ENCODE measurements at regions not wholly inside any gene's neighbourhood (a gene's known extent, or its start where the extent isn't known, plus 50 kb on each side); places are given as distances from the start of the nearest gene placed in this dataset.

GRCh38 chr9:8157683-8158324 lies 358.2 kb upstream of the DMAC1 start:
- Histone ChIP-seq H3K4me3 (replicated peaks in 1 of 3; ENCODE audit: insufficient read depth in 1 of 3, low read depth in 2 of 3, low read length in 3 of 3) (no peak overlapping the region), H3K9ac (ENCODE audit: insufficient read depth, low read depth, low read length) (no peak overlapping the region), H3K27me3 (ENCODE audit: control insufficient read depth in 1 of 2, insufficient read depth in 2 of 2, low read length in 2 of 2) (no peaks in the 10 kb centered on the region), H3K36me3 (replicated peaks in 1 of 2; ENCODE audit: control insufficient read depth in 1 of 2, insufficient read depth in 2 of 2, low read length in 2 of 2) (no peaks in the 10 kb centered on the region), H2AFZ (ENCODE audit: low read length) (no peak overlapping the region), H3K4me1 (ENCODE audit: insufficient read depth, low read length) (no peaks in the 10 kb centered on the region), H3K9me3 (ENCODE audit: low read length) (peaks cover 83% of the 10 kb centered on the region), H3K4me2 (ENCODE audit: low read depth, low read length) (no peak overlapping the region), H3K79me2 (ENCODE audit: insufficient read depth, low read length) (no peaks in the 10 kb centered on the region), H3K27ac (ENCODE audit: extremely low read length, insufficient read depth, low read length) (no peak overlapping the region), H4K20me1 (ENCODE audit: insufficient read depth, low read length) (no peaks in the 10 kb centered on the region)
- WGBS (ENCODE audit: low lambda C conversion rate), result 0% methylated on average over 3 of the region's 3 CpGs
- no peak for ATAC-seq
- DNase-seq (ENCODE audit: low spot score), result no peak
- POLR2A ChIA-PET, result no interaction called here
- no TSS peak for BruUV-seq (replicated peaks)
- intact Hi-C loops (cut with micrococcal nuclease; ENCODE audit: unreplicated experiment) (no loop called here), in situ Hi-C loops (cut with HindIII; ENCODE audit: extremely low pct_ligation_motif_present, low pct_unique_long_range_greater_than_20kb) (no loop called here)
- FAIRE-seq, result no peak
- CTCF ChIA-PET (ENCODE audit: low intra/inter-chr PET ratio, low total read pairs), result no interaction called here
- TF ChIP-seq KAT2B (IDR thresholded peaks at IDR 0.05; ENCODE audit: borderline replicate concordance, low read depth, low read length), result no peak
- no peak for TF ChIP-seq ZNF709 (CRISPR knock-in tag; IDR thresholded peaks at IDR 0.05)
- no peak for TF ChIP-seq ZNF703 (CRISPR knock-in tag; IDR thresholded peaks at IDR 0.05; ENCODE audit: borderline replicate concordance)
- no peak for TF ChIP-seq ZNF142 (CRISPR knock-in tag; IDR thresholded peaks at IDR 0.05)
- TF ChIP-seq E2F5 (CRISPR knock-in tag; conservative IDR thresholded peaks at IDR 0.05), result no peak
- TF ChIP-seq MAZ (IDR thresholded peaks at IDR 0.05; ENCODE audit: borderline replicate concordance, low read depth, low read length), result no peak
- TF ChIP-seq MAZ (CRISPR knock-in tag; IDR thresholded peaks at IDR 0.05; ENCODE audit: low read depth), result no peak
- TF ChIP-seq MEIS2 (CRISPR knock-in tag; IDR thresholded peaks at IDR 0.05), result no peak
- TF ChIP-seq ETS1 (CRISPR knock-in tag; IDR thresholded peaks at IDR 0.05), result no peak
- no peak for TF ChIP-seq ZBTB20 (CRISPR knock-in tag; IDR thresholded peaks at IDR 0.05; ENCODE audit: borderline replicate concordance, low read depth)
- TF ChIP-seq HDAC1 (CRISPR knock-in tag; IDR thresholded peaks at IDR 0.05), result no peak
- TF ChIP-seq ZSCAN31 (CRISPR knock-in tag; IDR thresholded peaks at IDR 0.05; ENCODE audit: low read depth), result no peak
- TF ChIP-seq DMAP1 (CRISPR knock-in tag; IDR thresholded peaks at IDR 0.05), result no peak
